T-helper 1 cell (primary cell): ENCODE measurements at regions not wholly inside any gene's neighbourhood (a gene's known extent, or its start where the extent isn't known, plus 50 kb on each side); places are given as distances from the start of the nearest gene placed in this dataset.

Experiments
- DNase-seq, 5 donors: peaks; one replicate each; pipeline ENCODE4 v3.0.0-alpha.2; 2012 to 2020

GRCh38 chr18:45119876-45120275, 439.2 kb downstream of the SETBP1 start:
- no peak for DNase-seq

- DNase-seq: no peak
Observed at GRCh38 chr18:45121146-45121545, 440.5 kb downstream of the SETBP1 start.

- no peak for DNase-seq
Observed at GRCh38 chr18:45122506-45122905, 441.8 kb downstream of the SETBP1 start.

GRCh38 chr18:45127405-45127804, 446.7 kb downstream of the SETBP1 start:
- DNase-seq: no peak

GRCh38 chr18:45133276-45133675, 452.6 kb downstream of the SETBP1 start:
- DNase-seq: no peak

GRCh38 chr18:45136381-45137086, 455.8 kb downstream of the SETBP1 start:
- no peak for DNase-seq

GRCh38 chr18:45137087-45137419, 456.4 kb downstream of the SETBP1 start:
- no peak for DNase-seq

- DNase-seq: no peak
Observed at GRCh38 chr18:45139478-45139877, 458.8 kb downstream of the SETBP1 start.

- DNase-seq: no peak
Observed at GRCh38 chr18:45142868-45143267, 462.2 kb downstream of the SETBP1 start.

GRCh38 chr18:45149712-45150111, 465.6 kb upstream of the SLC14A2 start:
- DNase-seq: no peak

GRCh38 chr18:45151645-45152044, 463.6 kb upstream of the SLC14A2 start:
- no peak for DNase-seq

GRCh38 chr18:45155526-45155925, 459.8 kb upstream of the SLC14A2 start:
- DNase-seq: no peak

GRCh38 chr18:45156946-45157345, 458.3 kb upstream of the SLC14A2 start:
- no peak for DNase-seq

GRCh38 chr18:45157576-45157975, 457.7 kb upstream of the SLC14A2 start:
- DNase-seq: no peak

- DNase-seq: no peak
Observed at GRCh38 chr18:45161850-45162249, 453.4 kb upstream of the SLC14A2 start.

GRCh38 chr18:45163871-45164270, 451.4 kb upstream of the SLC14A2 start:
- no peak for DNase-seq

- DNase-seq: no peak
Observed at GRCh38 chr18:45164551-45164950, 450.7 kb upstream of the SLC14A2 start.

GRCh38 chr18:45165176-45165713, 450.0 kb upstream of the SLC14A2 start:
- DNase-seq: no peak

- no peak for DNase-seq
Observed at GRCh38 chr18:45165871-45166270, 449.4 kb upstream of the SLC14A2 start.

- no peak for DNase-seq
Observed at GRCh38 chr18:45166341-45166835, 448.9 kb upstream of the SLC14A2 start.

- DNase-seq: no peak
Observed at GRCh38 chr18:45166836-45167551, 448.3 kb upstream of the SLC14A2 start.

- DNase-seq: no peak
Observed at GRCh38 chr18:45167631-45168280, 447.5 kb upstream of the SLC14A2 start.

- no peak for DNase-seq
Observed at GRCh38 chr18:45168866-45169600, 446.2 kb upstream of the SLC14A2 start.
